CD4-positive, alpha-beta T cell (primary cell): ENCODE measurements at regions not wholly inside any gene's neighbourhood (a gene's known extent, or its start where the extent isn't known, plus 50 kb on each side); places are given as distances from the start of the nearest gene placed in this dataset.

Experiments
- ATAC-seq: fragments of 200-7000 bp; cut with Tn5 transposase; one replicate; pipeline ENCODE4 v1.10.0; 2022; ENCODE audit warnings: mild to moderate bottlenecking; ENCODE audit not compliant: poor library complexity
- CTCF ChIA-PET: fragments of 350-600 bp; sonication (Branson Sonifier 250); formaldehyde crosslinking; loops from one replicate; lab custom pipeline; 2021; ENCODE audit warnings: antibody characterized with exemption, inconsistent platforms; lab: Charles Lee
- POLR2A ChIA-PET: fragments of 350-600 bp; sonication (Branson Sonifier 250); formaldehyde crosslinking; loops from one replicate; lab custom pipeline; 2021; ENCODE audit warnings: antibody characterized with exemption, inconsistent platforms; lab: Charles Lee
- DNase-seq, 14 experiments: peaks; one replicate each; pipeline ENCODE4 v3.0.0-alpha.2; 2013 to 2020; ENCODE audit warnings: mixed read lengths in 2 of 14
- H3K27ac ChIP-seq, 2 donors: one replicate each; pipeline versions ENCODE4 v1.5.1 to v1.7.0; 2013; ENCODE audit warnings: low read length in 2 of 2, low read depth in 1 of 2, mild to moderate bottlenecking in 1 of 2
- H3K27me3 ChIP-seq, 2 experiments: 1 replicate in 1 of 2; 2 replicates in 1 of 2; pipeline versions ENCODE4 v1.6.1 to v1.7.0; 2013; ENCODE audit warnings: low read length in 2 of 2, control low read depth in 1 of 2, mild to moderate bottlenecking in 1 of 2, moderate library complexity in 1 of 2; ENCODE audit not compliant: insufficient read depth in 2 of 2, control insufficient read depth in 1 of 2
- H3K36me3 ChIP-seq: one replicate; pipeline ENCODE4 v1.6.1; 2013; ENCODE audit warnings: low read length, control low read depth; ENCODE audit not compliant: insufficient read depth
- H3K4me1 ChIP-seq: one replicate; pipeline ENCODE4 v1.6.1; 2013; ENCODE audit warnings: low read length, control low read depth; ENCODE audit not compliant: insufficient read depth
- H3K4me3 ChIP-seq: one replicate; pipeline ENCODE4 v1.5.1; 2013; ENCODE audit warnings: mild to moderate bottlenecking, low read length, moderate library complexity
- H3K9me3 ChIP-seq, 2 experiments: 1 replicate in 1 of 2; 2 replicates in 1 of 2; pipeline versions ENCODE4 v1.6.1 to v1.7.0; 2013; ENCODE audit warnings: low read length in 2 of 2, mild to moderate bottlenecking in 2 of 2, control low read depth in 1 of 2, moderate library complexity in 1 of 2; ENCODE audit not compliant: control insufficient read depth in 1 of 2, insufficient read depth in 1 of 2
- H3K27ac Mint-ChIP-seq: one replicate; pipeline ENCODE4 v1.8.0; 2020; ENCODE audit warnings: mixed read lengths
- H3K27me3 Mint-ChIP-seq: one replicate; pipeline ENCODE4 v1.8.0; 2021; ENCODE audit warnings: mixed read lengths
- H3K36me3 Mint-ChIP-seq: one replicate; pipeline ENCODE4 v1.8.0; 2021; ENCODE audit warnings: low read depth, mixed read lengths
- H3K4me1 Mint-ChIP-seq: one replicate; pipeline ENCODE4 v1.8.0; 2021; ENCODE audit warnings: low read depth, mixed read lengths
- H3K4me3 Mint-ChIP-seq: one replicate; pipeline ENCODE4 v1.8.0; 2020; ENCODE audit warnings: mild to moderate bottlenecking, mixed read lengths
- H3K9me3 Mint-ChIP-seq: one replicate; pipeline ENCODE4 v1.8.0; 2020; ENCODE audit warnings: mixed read lengths
- CTCF ChIP-seq: fragments of 200-600 bp; IDR thresholded peaks from one replicate; pipeline ENCODE4 v1.8.0; 2022; ENCODE audit warnings: antibody characterized with exemption, mild to moderate bottlenecking
- intact Hi-C, 2 experiments: fragments of 100-400 bp; cut with DNase I in 1 of 2; cut with micrococcal nuclease in 1 of 2; formaldehyde crosslinking; loops; one replicate each; pipeline versions ENCODE4 v1.15.1 to v1.9.0; 2023 to 2025; cut with DNase I, micrococcal nuclease

GRCh38 chr4:71241501-71242288, 97.1 kb upstream of the SLC4A4 start:
- no peak overlapping the region for H3K4me3 ChIP-seq
- H3K4me1 ChIP-seq: no peaks in the 10 kb centered on the region
- POLR2A ChIA-PET: no interaction called here
- Mint-ChIP-seq H3K4me3 (no peak overlapping the region), H3K9me3 (no peaks in the 10 kb centered on the region), H3K4me1 (no peaks in the 10 kb centered on the region), H3K27ac (no peak overlapping the region), H3K36me3 (no peaks in the 10 kb centered on the region), H3K27me3 (no peaks in the 10 kb centered on the region)
- CTCF ChIA-PET: no interaction called here
- no peak for TF ChIP-seq CTCF
- intact Hi-C loops: no loop called here
- ATAC-seq: no peak
- H3K27ac ChIP-seq: no peak overlapping the region
- H3K27me3 ChIP-seq: peaks cover 0 to 4% of the 10 kb centered on the region in 2 experiments
- H3K9me3 ChIP-seq: no peaks in the 10 kb centered on the region
- no peaks in the 10 kb centered on the region for H3K36me3 ChIP-seq
- DNase-seq: no peak

GRCh38 chr4:71243091-71243833, 95.6 kb upstream of the SLC4A4 start:
- H3K36me3 Mint-ChIP-seq: no peaks in the 10 kb centered on the region
- H3K4me3 Mint-ChIP-seq: no peak overlapping the region
- Histone ChIP-seq H3K4me1 (no peaks in the 10 kb centered on the region), H3K27ac (no peak overlapping the region), H3K9me3 (no peaks in the 10 kb centered on the region), H3K4me3 (no peak overlapping the region), H3K27me3 (peaks cover 0 to 4% of the 10 kb centered on the region in 2 experiments), H3K36me3 (no peaks in the 10 kb centered on the region)
- DNase-seq: no peak
- H3K27ac Mint-ChIP-seq: no peak overlapping the region
- ChIA-PET CTCF (no interaction called here), POLR2A (no interaction called here)
- no peaks in the 10 kb centered on the region for H3K9me3 Mint-ChIP-seq
- ATAC-seq: no peak
- intact Hi-C loops: no loop called here
- no peaks in the 10 kb centered on the region for H3K4me1 Mint-ChIP-seq
- no peak for TF ChIP-seq CTCF
- no peaks in the 10 kb centered on the region for H3K27me3 Mint-ChIP-seq

- no peaks in the 10 kb centered on the region for H3K4me1 ChIP-seq
- DNase-seq: no peak
- no peak overlapping the region for H3K27ac ChIP-seq
- H3K27me3 Mint-ChIP-seq: no peaks in the 10 kb centered on the region
- intact Hi-C loops: no loop called here
- CTCF ChIA-PET: no interaction called here
- POLR2A ChIA-PET: no interaction called here
- peaks cover 0 to 4% of the 10 kb centered on the region in 2 experiments for H3K27me3 ChIP-seq
- no peaks in the 10 kb centered on the region for H3K9me3 ChIP-seq
- no peak overlapping the region for H3K4me3 ChIP-seq
- no peaks in the 10 kb centered on the region for H3K4me1 Mint-ChIP-seq
- TF ChIP-seq CTCF: no peak
- ATAC-seq: no peak
- no peaks in the 10 kb centered on the region for H3K9me3 Mint-ChIP-seq
- H3K36me3 ChIP-seq: no peaks in the 10 kb centered on the region
- no peaks in the 10 kb centered on the region for H3K36me3 Mint-ChIP-seq
- no peak overlapping the region for H3K27ac Mint-ChIP-seq
- H3K4me3 Mint-ChIP-seq: no peak overlapping the region
These were observed 91.1 kb upstream of the SLC4A4 start for GRCh38 chr4:71247706-71248105.
